KG1 (cell line): ENCODE measurements at regions not wholly inside any gene's neighbourhood (a gene's known extent, or its start where the extent isn't known, plus 50 kb on each side); places are given as distances from the start of the nearest gene placed in this dataset.
A peak's percentile ranks its signal among the peaks of the same experiment; 100 is the strongest.
"Not testable (repeated sequence)": the region's sequence is repeated elsewhere in the genome, so short reads cannot be mapped to it uniquely, and the experiment has no call there.

ENCODE experiments used
- DNase-seq: peaks from one replicate; lab custom pipeline; 2025; lab: John Stamatoyannopoulos, UW

DNA sequence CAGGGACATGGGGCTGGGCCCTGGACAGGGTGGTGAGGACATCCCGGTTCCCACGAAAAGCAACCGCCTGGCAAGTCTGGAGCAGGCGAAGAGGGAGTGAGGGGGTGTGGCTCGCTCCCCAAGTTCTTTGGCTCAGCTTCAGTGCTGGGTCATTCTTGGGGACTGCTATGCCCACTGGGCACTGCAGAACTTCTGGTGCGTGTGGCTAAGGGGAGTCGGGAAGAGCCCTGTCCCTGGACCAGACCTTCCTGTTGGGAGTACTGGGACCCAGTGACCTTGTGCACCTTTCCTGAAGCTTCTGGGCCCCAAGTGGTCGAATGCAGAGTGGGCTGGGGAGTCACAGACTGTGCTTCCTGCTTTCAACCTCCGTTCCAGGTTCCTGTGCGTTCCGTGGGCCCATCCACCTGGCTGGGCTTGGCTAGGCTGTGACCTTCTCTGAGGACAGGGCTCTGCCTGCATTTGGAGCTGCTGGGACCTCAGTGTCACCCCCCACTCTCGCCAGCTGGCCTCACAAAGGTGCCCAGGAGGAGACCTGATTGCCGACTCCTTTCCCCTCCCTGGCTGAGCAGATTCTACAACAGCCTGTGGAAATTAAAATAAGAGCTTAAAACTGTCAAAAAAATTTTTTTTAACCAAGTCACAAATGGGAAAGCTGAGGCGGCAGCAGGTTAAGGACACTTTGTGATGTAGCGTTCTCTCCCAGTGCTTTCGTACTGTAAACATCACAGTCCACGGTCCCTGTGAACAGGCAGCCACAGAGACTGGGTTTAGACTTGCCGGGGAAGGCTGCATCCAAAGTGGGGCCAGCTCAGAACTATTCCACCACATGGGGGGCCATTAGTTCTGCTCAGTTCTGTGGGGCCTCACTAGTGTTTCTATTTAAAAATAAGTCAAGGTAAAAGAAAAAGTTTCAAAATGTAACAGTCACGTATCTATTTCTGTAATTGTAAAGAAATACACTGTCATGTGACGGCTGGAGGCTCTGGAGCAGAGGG lies 63.8 kb upstream of the WNT7B start:
- DNase-seq, result no peak

DNA sequence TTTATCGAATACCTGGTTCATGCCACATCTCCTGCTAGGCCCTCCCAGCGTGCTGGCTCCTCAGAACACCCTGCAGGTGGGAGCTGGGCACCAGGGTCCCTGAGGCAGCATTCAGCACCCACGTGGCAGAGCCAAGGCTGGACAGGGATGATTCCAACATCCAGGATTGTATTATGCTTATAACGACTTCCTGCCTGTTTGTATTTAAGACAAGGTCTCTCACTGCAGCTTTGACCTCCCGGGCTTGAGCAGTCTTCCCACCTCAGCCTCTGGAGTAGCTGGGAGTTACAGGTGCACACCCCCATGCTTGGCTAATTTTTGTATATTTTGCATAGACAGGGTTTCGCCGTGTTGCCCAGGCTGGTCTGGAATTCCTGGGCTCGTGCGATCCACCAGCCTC lies 64.7 kb upstream of the WNT7B start:
- DNase-seq, result no peak

DNA sequence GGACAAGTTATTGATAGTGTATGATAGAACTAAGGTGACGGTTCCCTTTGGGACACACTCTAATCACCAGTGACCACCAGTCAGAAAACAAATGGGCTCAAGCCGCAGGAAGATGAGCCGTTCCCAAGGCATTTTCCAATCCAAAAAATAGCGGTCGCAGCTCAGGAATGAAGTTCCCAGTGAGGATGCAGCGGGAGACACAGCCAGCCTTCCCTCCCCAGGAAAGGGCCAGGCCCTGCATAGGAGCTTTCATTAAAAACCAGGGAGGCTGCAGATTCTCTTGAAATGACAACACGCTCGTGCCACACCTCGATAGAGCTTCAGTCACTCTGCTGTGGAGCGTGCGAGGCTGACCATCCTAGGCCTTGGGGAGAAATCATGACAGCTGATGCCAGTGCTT lies 65.8 kb upstream of the WNT7B start:
- DNase-seq, result no peak

DNA sequence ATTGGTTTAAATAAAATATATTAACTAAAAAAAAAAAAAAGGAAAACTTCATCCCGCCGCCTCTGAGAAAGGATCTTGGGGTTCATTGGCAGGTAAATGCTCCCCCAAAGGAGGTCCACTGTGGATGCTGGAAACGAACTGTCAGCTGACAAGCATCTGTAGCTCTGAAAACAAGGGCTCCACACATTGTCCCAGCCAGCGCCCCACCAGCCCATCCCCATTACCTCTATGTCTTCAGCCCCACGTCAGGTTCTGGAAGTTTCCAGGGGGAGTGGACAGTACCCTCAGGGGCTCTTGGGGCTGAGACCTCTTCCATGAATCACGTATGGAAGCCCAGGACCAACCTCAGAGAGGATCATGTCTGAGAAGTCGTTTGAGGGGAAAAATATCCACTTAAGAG lies 66.4 kb upstream of the WNT7B start:
- no peak for DNase-seq

DNA sequence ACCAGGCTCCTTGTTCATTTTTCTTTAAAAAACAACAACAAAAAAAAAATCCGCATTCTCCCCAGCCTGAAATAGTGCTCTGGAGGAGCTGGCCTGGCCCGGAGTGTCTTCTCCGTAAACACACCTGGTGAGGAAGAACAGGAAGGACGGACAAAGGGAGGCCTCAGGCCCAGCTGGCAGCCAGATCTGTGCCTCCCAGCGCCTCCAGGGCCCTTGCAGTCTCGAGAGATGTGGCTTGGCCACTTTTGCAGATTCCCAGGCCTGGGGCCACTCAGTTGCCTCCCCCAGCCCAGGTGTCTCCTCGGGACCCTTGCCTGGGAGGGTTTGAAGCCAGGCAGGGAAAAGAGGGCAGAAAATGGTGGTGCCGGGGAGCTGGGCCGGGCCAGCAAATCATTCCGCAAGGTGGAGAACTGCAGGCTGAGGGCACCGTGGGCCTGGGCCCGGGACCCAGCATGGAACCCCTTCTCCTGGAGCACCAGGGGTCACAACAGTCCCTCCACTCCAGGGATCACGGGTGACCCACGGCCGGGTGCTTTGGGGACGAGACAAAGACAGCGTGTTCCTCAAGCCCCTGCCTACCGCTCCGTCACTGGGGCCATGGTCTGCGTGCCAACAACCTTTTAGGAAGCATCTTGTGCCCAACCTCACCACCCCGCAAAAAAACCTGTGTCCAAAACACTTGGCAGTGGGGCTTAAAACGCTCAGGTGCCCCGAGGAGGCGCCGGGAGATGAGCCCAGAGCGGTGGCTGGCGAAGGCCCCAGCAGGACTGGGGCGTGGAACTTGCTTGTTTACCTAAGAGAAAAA lies 67.1 kb upstream of the WNT7B start:
- DNase-seq, result peak; percentile 86

DNA sequence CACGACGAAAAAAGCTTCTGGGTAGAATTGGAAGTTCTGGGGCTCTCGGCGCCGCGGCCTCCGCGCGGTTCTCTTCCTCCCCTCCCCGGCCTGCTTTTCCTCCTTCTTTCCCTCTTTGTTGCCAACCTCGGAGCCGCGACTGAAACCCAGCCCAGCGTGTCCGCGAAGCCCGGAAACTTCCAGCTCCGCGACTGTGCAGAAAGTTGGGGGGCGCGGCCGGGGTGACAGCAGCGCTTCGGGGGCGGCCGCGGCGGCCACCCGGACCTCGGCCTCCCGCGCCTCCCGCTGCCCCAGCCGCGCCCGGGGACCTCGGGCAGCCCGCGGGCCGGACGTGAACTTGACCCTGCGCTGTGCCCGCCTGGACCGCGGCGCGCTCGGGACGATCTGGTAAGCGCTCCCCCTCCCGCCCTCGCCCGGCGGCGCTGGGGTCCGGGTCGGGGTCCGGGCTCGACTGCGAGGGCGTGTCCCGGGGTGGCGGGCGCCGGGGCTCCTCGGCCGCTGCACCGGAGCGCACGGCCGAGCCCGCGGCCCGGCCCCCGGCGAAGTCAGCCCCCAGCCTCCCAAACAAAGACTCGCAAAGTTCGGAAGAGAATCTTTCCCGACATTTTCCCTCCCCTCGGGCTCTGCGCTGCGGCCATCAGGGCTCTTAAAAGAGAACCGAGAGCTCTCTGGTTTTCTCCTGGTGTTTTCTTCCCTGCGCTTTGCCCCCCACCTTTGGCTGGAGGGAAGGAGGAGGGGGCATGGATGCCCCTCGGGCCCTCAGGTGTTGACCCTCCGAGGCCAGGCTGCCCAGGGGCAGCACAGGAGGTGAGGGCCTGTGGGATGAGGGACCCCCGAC lies 67.9 kb upstream of the WNT7B start:
- no peak for DNase-seq

DNA sequence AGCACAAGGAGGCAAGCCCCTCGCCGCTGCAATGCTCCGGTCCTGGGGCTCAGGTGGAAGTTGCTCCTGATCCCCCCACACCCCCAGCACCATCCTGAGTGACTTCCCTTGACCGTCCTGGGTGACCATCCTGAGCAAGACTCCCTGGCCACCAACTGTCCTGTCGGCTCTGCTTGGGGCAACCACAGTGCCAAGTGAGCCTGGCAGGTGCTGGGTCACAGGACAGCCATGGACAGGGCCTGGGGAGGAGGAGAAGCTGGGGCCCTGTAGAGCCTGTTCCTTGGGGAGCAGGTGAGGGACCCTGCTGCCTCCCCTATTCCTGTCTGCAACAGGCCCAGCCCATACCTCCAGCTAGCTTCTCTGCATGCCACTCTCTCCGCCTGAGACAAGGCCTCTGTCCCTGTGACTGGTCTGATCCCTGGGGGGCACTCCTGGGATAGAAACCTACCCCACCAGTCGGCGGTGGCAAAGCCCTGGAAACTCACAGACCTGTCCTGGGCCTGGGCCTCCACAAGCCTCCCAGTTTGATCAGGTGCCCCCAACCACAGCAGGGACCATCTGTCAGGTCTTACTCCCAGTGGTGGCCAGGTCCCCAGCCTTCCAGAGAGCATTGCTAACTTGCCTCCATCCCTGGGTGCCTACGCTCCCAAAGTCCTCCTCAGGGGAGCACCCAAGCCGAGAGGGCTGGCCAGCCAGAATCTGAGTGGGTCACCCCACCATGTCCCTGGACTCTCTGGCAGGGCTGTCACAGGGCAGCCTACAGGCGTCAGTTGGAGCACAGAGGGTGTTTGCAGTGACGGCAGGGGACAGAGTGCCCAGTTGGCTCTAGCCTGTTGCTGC lies 68.7 kb upstream of the WNT7B start:
- DNase-seq, result no peak

DNA sequence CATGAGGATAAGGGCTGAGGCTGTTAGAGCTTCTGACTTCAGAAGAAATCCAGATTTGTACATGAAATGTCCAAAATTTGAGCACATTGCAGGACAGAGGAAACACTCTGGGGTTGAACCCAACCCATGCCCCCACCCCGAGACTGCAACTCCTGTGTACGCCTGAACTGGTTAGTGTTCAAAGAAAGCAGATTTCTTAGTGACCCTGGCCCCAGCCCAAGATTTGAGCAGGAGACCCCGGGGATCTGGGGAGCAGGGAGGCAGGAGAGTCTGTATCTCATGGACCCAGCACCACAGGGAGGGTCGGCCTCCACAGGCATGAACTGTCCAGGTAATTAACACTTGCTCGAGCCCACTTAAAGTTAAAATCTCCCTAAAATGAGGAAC lies 69.3 kb upstream of the WNT7B start:
- no peak for DNase-seq

DNA sequence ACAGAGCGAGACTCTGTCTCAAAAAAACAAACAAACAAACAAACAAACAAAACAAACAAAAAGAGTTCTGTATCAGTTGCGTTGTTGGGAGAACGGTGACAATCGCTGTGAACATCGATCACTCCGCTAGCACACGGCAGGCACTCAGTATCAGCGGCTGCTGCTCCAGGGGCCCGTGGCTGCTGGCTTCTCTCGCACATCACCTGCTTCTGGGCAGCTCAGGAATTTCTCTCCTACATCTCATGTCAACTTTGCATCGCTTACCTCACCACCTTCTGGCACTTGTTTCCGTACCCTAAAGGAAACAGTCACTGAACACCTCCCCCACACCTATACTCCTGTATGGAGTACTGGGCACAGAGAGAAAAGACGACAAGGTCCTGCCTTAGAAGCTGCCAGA lies 70.3 kb upstream of the WNT7B start:
- no peak for DNase-seq

DNA sequence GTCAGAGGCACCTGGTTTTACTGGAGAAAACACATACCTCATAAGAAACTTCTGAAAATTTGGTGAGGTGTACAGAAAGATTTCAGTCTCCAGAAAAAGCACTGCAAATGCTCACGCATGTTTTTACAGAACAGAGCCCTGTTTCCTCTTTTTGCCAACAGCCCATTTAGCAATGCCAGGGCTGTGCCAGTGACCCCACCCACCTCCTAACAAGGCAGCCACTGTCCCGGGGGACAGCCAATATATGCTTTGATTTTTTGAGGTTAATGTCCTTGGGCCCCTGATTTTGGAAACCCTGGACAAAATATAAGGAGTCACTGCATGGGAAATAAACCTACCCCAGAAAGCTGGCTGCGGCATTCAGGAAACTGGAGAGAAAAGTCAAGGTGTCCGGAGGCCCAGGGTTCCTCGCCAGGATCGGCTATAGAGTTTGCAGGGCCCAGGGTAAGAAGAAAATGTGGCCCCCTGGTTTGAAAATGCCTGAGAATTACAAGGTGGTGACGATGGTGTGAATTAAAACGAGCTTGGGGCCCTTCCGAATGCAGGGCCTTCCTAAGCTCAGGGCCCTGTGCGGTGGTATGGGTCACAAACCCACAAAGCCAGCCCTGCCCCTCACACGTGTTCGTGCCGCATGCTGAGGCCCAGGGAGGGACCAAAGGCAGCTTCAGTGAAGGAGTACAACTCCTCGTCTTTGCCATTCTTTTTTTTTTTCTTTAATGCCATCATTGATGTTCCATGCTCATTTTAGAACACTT lies 71.1 kb upstream of the WNT7B start:
- no peak for DNase-seq

DNA sequence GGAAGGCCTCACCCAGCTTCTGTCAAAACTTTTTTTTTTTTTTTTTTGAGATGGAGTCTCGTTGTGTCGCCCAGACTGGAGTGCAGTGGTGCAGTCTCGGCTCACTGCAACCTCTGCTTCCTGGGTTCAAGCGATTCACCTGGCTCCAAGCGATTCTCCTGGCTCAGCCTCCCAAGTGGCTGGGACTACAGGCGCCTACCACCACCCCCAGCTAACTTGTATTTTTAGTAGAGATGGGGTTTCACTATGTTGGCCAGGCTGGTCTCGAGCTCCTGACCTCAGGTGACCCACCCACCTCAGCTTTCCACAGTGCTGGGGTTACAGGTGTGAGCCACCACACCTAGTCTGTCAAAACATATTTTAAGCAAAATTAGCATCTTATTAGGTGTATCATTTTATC lies 71.7 kb upstream of the WNT7B start:
- DNase-seq, result not testable (repeated sequence)

DNA sequence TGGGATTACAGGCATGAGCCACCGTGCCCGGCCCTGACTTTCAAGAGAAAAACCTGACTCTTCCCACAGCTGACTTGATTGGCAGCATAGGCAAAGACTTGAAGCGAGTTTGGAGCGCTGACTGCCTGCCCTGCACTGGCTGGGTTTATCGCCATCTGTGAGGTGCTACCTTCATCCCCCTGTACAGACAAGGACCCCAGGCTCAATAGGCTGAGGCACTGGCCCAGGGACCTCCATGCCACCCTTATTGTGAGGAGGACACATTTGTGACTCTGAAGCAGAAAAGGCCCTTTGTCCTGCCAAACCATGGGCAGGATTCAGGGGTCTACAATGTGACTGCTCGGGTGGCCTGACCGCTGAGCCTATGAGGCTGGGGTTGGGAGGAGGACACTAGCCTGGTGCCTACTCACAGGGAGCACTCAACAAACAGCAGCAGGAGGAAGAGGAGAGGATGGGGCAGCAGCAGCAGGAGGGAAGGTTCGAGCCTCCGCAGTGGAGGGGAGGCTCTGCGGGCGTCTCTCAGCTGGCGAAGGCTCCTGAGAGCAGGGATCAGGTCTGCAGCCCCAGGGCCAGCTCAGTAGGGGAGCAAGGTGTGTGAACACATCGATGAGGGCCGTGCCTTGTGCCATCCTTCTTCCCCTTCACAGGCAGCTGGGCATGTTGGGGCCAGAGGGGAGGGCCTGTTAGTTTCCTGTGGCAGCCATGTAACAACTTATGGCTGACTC lies 72.9 kb upstream of the WNT7B start:
- DNase-seq, result no peak

DNA sequence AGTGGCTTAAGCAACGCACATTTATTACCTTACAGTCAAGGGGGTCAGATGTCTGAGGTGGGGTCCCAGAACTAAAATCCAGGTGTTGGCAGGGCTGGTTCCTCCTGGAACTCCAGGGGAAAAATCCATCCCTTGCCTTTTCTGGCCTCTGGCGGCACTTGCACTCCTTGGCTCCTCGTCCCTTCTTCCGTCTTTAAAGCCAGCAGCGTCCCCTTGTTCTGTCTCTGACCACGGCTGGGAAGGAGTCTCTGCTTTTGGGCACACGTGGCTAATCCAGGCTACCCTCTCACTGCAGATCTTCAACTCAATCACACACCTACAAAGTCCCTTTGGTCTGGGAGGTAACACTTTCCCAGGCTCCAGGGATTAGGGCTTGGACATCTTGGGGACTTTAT lies 73.5 kb upstream of the WNT7B start:
- no peak for DNase-seq

DNA sequence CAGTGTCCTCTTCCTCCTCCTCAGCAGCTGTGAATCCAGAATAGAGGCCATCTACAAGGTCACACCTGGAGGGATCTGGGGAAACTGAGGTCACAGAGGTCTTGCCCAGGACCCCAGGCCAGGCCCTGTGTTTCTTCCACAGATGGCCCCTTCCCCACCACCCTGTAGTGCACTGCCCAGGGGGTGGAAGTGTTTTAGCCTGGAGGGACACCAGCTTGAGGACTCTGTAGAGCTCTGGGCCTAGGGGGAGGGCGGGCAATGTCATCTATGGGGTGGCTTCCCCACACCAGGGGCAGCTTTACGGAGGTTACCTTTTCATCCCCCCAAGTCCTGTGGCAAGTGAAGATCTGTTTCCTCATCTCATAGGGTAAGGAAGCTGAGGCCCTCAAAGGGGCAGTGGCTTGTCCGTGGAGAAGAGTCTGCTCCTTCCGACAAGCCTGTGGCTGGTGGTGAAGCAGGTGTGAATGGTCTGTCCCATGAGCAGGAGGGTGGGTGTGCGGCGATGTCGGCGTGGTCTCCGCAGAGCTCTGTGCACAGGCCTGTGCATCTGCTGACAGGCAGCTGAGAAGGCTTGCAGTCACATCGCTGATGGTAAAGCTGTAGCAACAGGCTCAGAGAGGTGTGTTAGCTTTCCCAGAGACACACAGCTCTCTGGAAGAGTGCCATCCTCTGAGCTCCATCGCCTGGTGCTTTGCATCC lies 74.1 kb upstream of the WNT7B start:
- no peak for DNase-seq

DNA sequence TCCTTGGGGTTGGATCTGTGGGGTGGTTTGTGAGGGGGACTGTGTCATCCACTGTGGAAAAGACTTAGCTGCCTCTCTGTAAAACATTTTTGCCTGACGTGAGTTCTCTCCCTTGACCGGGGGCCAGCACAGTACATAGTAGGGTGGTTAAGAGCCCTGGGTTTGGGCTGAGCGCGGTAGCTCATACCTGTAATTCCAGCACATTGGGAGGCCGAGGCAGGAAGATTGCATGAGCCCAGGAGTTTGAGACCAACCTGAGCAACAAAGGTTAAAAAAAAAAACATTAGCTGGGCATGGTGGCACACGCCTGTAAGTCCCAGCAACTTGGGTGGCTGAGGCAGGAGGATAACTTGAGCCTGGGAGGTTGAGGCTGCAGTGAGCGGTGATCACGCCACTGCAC lies 74.7 kb upstream of the WNT7B start:
- DNase-seq, result no peak

DNA sequence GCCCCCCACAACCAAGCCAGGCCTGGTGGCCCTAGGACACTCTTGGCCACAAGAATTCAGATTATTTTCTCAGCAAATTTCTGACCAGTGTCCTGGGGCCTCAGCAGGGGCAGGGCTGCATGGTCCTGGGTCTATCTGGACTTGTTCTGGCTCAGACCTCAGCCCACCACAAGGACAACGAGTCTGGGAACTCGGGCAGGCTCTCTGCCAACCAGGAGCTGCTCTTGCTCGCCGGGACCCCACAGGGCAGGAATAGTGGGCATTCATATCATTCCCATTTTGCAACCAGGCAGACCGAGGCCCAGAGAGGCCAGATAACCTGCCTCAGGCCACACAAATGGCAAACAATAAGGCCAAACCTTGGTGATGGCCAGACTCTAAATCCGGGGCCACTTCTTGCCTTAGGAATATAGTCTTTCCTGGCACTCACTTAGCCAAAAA lies 75.4 kb upstream of the WNT7B start:
- no peak for DNase-seq

DNA sequence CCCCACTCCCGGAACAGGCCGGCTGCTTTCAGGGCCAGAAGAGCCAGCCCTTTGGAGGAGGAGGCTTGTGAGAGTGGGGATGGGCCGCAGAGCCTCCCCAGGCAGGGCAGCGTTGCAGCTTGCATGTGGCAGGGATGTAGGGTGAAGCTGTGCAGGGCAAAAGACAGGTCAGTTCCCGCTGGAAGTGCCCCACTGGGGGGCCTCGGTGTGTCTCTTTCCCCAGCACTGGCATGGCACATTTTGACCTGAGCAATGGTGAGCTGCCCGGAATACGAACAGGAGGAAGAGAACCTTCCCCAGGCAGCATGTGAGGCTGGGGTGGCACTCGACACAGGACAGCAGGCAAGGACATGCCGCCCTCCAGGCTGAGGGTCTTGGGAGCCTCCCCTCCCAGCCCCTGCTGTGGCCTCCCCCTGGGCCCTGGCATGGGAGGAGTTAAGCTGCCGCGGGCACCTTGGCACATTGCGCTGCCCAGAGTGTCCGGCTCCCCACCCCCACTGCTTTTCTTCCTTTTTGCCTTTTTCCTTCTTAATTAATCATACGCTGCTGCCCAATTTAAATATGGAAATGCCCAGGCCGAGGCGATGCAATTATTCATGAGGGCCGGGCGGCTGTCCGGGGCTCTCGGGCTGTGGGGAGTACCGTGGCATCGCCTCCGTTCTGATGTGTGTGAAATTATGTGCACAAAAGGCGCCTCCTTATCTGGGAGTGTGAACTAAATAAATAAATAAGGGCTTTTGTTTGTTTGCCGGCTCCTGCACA lies 76.0 kb upstream of the WNT7B start:
- DNase-seq, result peak; percentile 39

DNA sequence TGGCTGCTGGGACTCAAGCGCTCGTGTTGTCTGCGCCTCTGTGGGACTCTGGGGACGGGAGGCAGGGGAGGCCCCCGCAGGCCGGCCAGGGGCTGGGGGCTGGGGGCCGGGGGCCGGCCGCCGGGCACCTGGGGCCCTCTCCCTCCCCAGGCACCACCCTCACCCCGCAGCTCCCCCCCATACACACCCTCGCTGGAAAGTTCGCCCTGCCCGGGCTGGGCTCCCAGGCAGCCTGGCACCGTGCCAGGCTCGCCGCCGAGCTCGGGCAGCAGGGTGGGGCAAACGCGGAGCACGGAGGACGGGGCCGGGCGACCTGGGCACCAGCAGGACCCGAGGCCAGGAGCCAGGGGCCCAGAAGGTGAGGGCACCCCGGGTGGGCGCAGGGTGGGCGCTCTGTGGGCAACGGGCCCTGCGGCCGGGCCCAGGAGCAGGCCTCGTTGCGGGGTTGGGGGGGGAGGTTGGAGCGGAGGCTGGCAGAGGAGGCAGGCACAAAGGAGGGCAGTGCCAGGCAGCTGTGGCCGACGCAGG lies 76.7 kb upstream of the WNT7B start:
- no peak for DNase-seq
